ENCODE measurements at regions not wholly inside any gene's neighbourhood (a gene's known extent, or its start where the extent isn't known, plus 50 kb on each side); places are given as distances from the start of the nearest gene placed in this dataset.

DNA sequence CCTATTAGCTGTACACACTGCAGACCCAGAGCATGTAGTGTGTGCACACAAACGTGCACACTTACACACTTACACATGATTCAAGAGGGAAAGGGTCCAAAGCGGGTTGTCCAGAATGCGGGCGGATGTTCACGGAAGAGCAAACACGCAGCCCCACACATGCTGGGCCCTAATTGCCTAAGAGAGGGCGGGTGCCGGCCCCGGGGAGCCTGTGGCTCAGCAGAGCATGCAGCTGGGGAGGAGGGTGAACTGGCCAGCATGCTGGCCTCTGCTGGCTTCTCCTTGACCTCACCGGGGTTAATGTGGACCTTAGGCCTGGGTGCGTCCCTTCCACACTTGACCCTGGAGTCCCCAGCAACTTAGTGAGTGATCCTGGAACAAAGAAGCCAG, 816.3 kb downstream of the BRD1 start:
- no peaks in the 10 kb centered on the region for H3K4me1 ChIP-seq (ENCODE audit: control insufficient read depth in 2 of 2, insufficient read depth in 2 of 2, low read length in 2 of 2)
- H3K27me3 ChIP-seq (replicated peaks in 1 of 4; ENCODE audit: control extremely low read depth in 1 of 4, control insufficient read depth in 3 of 4, insufficient read depth in 4 of 4, low read length in 3 of 4) = no peaks in the 10 kb centered on the region
- H2AFZ ChIP-seq (ENCODE audit: insufficient read depth, low read depth, low read length, poor library complexity, severe bottlenecking) = no peak overlapping the region
- H3K27ac Mint-ChIP-seq = no peak overlapping the region
- POLR2A ChIA-PET = no interaction called here
- 80% methylated on average over 11 of the region's 11 CpGs for WGBS (ENCODE audit: insufficient coverage)
- no peaks in the 10 kb centered on the region for H3K27me3 Mint-ChIP-seq
- CTCF ChIA-PET = no interaction called here
- no peak overlapping the region for H3K4me3 ChIP-seq (ENCODE audit: control extremely low read depth in 1 of 5, extremely low read depth in 1 of 5, insufficient read depth in 1 of 5, low read depth in 2 of 5, low read length in 4 of 5)
- DNase-seq = no peak
- no peaks in the 10 kb centered on the region for H3K9me3 Mint-ChIP-seq (ENCODE audit: insufficient read depth)
- no peaks in the 10 kb centered on the region for H3K79me2 ChIP-seq (ENCODE audit: control insufficient read depth, insufficient read depth, low read length)
- TF ChIP-seq EZH2 (IDR thresholded peaks at IDR 0.05; ENCODE audit: borderline replicate concordance, insufficient read depth, low read depth, low read length, poor library complexity, severe bottlenecking) = no peak
- TF ChIP-seq, protein P1, sequence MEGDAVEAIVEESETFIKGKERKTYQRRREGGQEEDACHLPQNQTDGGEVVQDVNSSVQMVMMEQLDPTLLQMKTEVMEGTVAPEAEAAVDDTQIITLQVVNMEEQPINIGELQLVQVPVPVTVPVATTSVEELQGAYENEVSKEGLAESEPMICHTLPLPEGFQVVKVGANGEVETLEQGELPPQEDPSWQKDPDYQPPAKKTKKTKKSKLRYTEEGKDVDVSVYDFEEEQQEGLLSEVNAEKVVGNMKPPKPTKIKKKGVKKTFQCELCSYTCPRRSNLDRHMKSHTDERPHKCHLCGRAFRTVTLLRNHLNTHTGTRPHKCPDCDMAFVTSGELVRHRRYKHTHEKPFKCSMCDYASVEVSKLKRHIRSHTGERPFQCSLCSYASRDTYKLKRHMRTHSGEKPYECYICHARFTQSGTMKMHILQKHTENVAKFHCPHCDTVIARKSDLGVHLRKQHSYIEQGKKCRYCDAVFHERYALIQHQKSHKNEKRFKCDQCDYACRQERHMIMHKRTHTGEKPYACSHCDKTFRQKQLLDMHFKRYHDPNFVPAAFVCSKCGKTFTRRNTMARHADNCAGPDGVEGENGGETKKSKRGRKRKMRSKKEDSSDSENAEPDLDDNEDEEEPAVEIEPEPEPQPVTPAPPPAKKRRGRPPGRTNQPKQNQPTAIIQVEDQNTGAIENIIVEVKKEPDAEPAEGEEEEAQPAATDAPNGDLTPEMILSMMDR (IDR thresholded peaks at IDR 0.05) = no peak
- H3K9ac ChIP-seq (ENCODE audit: low read length) = no peak overlapping the region
- no peaks in the 10 kb centered on the region for H3K4me1 Mint-ChIP-seq
- H3K27ac ChIP-seq (ENCODE audit: low read length in 2 of 2) = no peak overlapping the region
- no peak for ATAC-seq (ENCODE audit: low read depth)
- H4K20me1 ChIP-seq (ENCODE audit: control insufficient read depth, insufficient read depth, low read length, poor library complexity, severe bottlenecking) = no peaks in the 10 kb centered on the region
- intact Hi-C loops (cut with micrococcal nuclease) = no loop called here
- H3K9me3 ChIP-seq (ENCODE audit: control extremely low read depth in 1 of 3, control insufficient read depth in 2 of 3, insufficient read depth in 1 of 3, low read length in 2 of 3) = peaks cover 0 to 7% (median 0%) of the 10 kb centered on the region in 3 donors
- no peak overlapping the region for H3K4me2 ChIP-seq (replicated peaks; ENCODE audit: low read depth, low read length, poor library complexity, severe bottlenecking)
- no peak overlapping the region for H3K4me3 Mint-ChIP-seq
- H3K36me3 ChIP-seq (replicated peaks in 1 of 2; ENCODE audit: control extremely low read depth in 1 of 2, control insufficient read depth in 1 of 2, extremely low read depth in 1 of 2, insufficient read depth in 2 of 2, low read length in 1 of 2) = no peaks in the 10 kb centered on the region

DNA sequence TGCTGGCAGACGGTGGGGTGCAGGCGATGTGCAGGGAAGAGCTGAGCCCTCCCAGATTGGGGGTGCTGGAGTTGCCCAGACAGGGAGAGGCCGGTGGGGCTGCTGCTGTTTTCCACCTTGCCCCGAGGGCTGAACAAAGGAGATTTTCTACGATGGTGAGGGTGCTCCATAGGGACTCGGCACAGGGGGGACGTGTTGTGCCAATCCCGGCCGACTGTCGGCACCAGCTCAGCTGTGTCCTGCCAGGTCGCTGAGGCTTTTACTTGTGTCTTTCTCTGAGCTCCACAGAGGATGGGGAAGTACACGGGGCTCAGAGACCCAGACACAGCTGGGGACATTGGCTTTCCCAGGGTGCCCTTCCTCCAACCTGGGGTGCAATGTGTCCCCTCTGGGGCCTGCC, 816.8 kb downstream of the BRD1 start:
- intact Hi-C loops (cut with micrococcal nuclease) = no loop called here
- Histone ChIP-seq H4K20me1 (ENCODE audit: control insufficient read depth, insufficient read depth, low read length, poor library complexity, severe bottlenecking) (no peaks in the 10 kb centered on the region), H3K4me3 (ENCODE audit: control extremely low read depth in 1 of 5, extremely low read depth in 1 of 5, insufficient read depth in 1 of 5, low read depth in 2 of 5, low read length in 4 of 5) (no peak overlapping the region), H3K4me1 (ENCODE audit: control insufficient read depth in 2 of 2, insufficient read depth in 2 of 2, low read length in 2 of 2) (no peaks in the 10 kb centered on the region), H3K9ac (ENCODE audit: low read length) (no peak overlapping the region), H2AFZ (ENCODE audit: insufficient read depth, low read depth, low read length, poor library complexity, severe bottlenecking) (no peak overlapping the region), H3K4me2 (replicated peaks; ENCODE audit: low read depth, low read length, poor library complexity, severe bottlenecking) (no peak overlapping the region), H3K9me3 (ENCODE audit: control extremely low read depth in 1 of 3, control insufficient read depth in 2 of 3, insufficient read depth in 1 of 3, low read length in 2 of 3) (peaks cover 0 to 7% (median 0%) of the 10 kb centered on the region in 3 donors), H3K27ac (ENCODE audit: low read length in 2 of 2) (no peak overlapping the region), H3K36me3 (replicated peaks in 1 of 2; ENCODE audit: control extremely low read depth in 1 of 2, control insufficient read depth in 1 of 2, extremely low read depth in 1 of 2, insufficient read depth in 2 of 2, low read length in 1 of 2) (no peaks in the 10 kb centered on the region), H3K79me2 (ENCODE audit: control insufficient read depth, insufficient read depth, low read length) (no peaks in the 10 kb centered on the region), H3K27me3 (replicated peaks in 1 of 4; ENCODE audit: control extremely low read depth in 1 of 4, control insufficient read depth in 3 of 4, insufficient read depth in 4 of 4, low read length in 3 of 4) (no peaks in the 10 kb centered on the region)
- ATAC-seq (ENCODE audit: low read depth) (no peak), DNase-seq (no peak)
- Mint-ChIP-seq H3K27me3 (no peaks in the 10 kb centered on the region), H3K4me1 (no peaks in the 10 kb centered on the region), H3K9me3 (ENCODE audit: insufficient read depth) (no peaks in the 10 kb centered on the region), H3K27ac (no peak overlapping the region), H3K4me3 (no peak overlapping the region)
- ChIA-PET POLR2A (no interaction called here), CTCF (no interaction called here)
- TF ChIP-seq, protein P1 (IDR thresholded peaks at IDR 0.05) = no peak
- TF ChIP-seq EZH2 (IDR thresholded peaks at IDR 0.05; ENCODE audit: borderline replicate concordance, insufficient read depth, low read depth, low read length, poor library complexity, severe bottlenecking) = no peak
- WGBS (ENCODE audit: insufficient coverage) = 84% methylated on average over 12 of the region's 12 CpGs
